Astrocyte of the hippocampus (primary cell): ENCODE measurements at regions not wholly inside any gene's neighbourhood (a gene's known extent, or its start where the extent isn't known, plus 50 kb on each side); places are given as distances from the start of the nearest gene placed in this dataset.
"Not testable (repeated sequence)": the region's sequence is repeated elsewhere in the genome, so short reads cannot be mapped to it uniquely, and the experiment has no call there.

Experiments used
- DNase-seq: peaks from one replicate; pipeline ENCODE4 v3.0.0; 2011; ENCODE audit warnings: low read depth, low spot score

GRCh38 chr9:107767711-107768110 lies 278.1 kb upstream of the KLF4 start:
- DNase-seq: no peak

GRCh38 chr9:107763469-107763868 lies 273.9 kb upstream of the KLF4 start:
- not testable (repeated sequence) for DNase-seq

GRCh38 chr9:107761307-107761706 lies 271.7 kb upstream of the KLF4 start:
- DNase-seq: no peak

GRCh38 chr9:107760469-107761242 lies 271.1 kb upstream of the KLF4 start:
- DNase-seq: no peak

GRCh38 chr9:107759823-107760166 lies 270.2 kb upstream of the KLF4 start:
- DNase-seq: no peak

- no peak for DNase-seq
Measured at GRCh38 chr9:107759009-107759822, 269.6 kb upstream of the KLF4 start.

- DNase-seq: no peak
Measured at GRCh38 chr9:107756091-107756490, 266.5 kb upstream of the KLF4 start.

GRCh38 chr9:107755246-107755645 lies 265.7 kb upstream of the KLF4 start:
- DNase-seq: peak; percentile 56

GRCh38 chr9:107751567-107752210 lies 262.1 kb upstream of the KLF4 start:
- DNase-seq: peak; percentile 54

- peak; percentile 97 for DNase-seq
Measured at GRCh38 chr9:107750741-107751566, 261.4 kb upstream of the KLF4 start.

- peak; percentile 86 for DNase-seq
Measured at GRCh38 chr9:107749787-107750444, 260.3 kb upstream of the KLF4 start.

GRCh38 chr9:107744873-107745272 lies 255.3 kb upstream of the KLF4 start:
- no peak for DNase-seq

GRCh38 chr9:107742531-107743309 lies 253.2 kb upstream of the KLF4 start:
- DNase-seq: no peak

GRCh38 chr9:107740088-107740980 lies 250.8 kb upstream of the KLF4 start:
- DNase-seq: no peak

- peak; percentile 83 for DNase-seq
Measured at GRCh38 chr9:107739601-107740082, 250.1 kb upstream of the KLF4 start.

- peak; percentile 13 for DNase-seq
Measured at GRCh38 chr9:107738789-107739188, 249.2 kb upstream of the KLF4 start.

- DNase-seq: peak; percentile 71
Measured at GRCh38 chr9:107737987-107738743, 248.6 kb upstream of the KLF4 start.

- DNase-seq: no peak
Measured at GRCh38 chr9:107737610-107737986, 248.0 kb upstream of the KLF4 start.
